Thyroid gland (tissue), 4 donors: ENCODE measurements at regions not wholly inside any gene's neighbourhood (a gene's known extent, or its start where the extent isn't known, plus 50 kb on each side); places are given as distances from the start of the nearest gene placed in this dataset.

Experiments used
- CTCF ChIP-seq, 6 experiments: fragments of 200-600 bp in 3 of 6; fragments of 450-650 bp in 3 of 6; sonication (generic) in 3 of 6; IDR thresholded peaks; one replicate each; pipeline ENCODE4 v1.5.1; 2016 to 2019; ENCODE audit warnings: antibody characterized with exemption in 6 of 6, mild to moderate bottlenecking in 2 of 6, inconsistent platforms in 1 of 6, moderate library complexity in 1 of 6
- POLR2A ChIP-seq, 2 donors: fragments of 450-650 bp; IDR thresholded peaks; one replicate each; pipeline ENCODE4 v1.6.1; 2017; ENCODE audit warnings: antibody characterized with exemption in 2 of 2, mild to moderate bottlenecking in 2 of 2, moderate library complexity in 1 of 2

DNA sequence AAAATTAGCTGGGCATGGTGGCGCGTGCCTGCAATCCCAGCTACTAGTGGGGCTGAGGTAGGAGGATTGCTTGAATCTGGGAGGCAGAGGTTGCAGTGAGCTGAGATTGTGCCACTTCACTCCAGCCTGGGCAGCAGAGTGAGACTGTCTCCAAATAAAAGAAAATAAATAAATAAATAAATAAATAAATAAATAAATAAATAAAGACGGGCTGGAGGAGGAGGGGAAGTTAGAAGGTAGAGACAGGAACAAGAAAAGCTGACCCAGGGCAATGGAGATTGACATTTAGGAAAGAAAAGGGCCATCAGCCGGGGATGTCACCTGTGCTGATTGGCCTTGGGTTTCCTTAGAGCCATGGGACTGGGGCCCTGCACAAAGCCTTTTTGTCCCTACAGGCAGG is 153.7 kb upstream of the IGSF21 start:
- no peak for TF ChIP-seq CTCF (IDR thresholded peaks at IDR 0.05)
- TF ChIP-seq POLR2A (IDR thresholded peaks at IDR 0.05): no peak
